Sigmoid colon (tissue), 4 donors: ENCODE measurements at regions not wholly inside any gene's neighbourhood (a gene's known extent, or its start where the extent isn't known, plus 50 kb on each side); places are given as distances from the start of the nearest gene placed in this dataset.

ENCODE experiments used
- EP300 ChIP-seq, 4 donors: sonication (generic); formaldehyde crosslinking; IDR thresholded peaks; one replicate each; pipeline ENCODE4 v1.6.1; 2017; ENCODE audit warnings: antibody characterized with exemption in 4 of 4
- POLR2A ChIP-seq, 2 donors: fragments of 450-650 bp; IDR thresholded peaks; one replicate each; pipeline ENCODE4 v1.6.1; 2016; ENCODE audit warnings: antibody characterized with exemption in 2 of 2, mild to moderate bottlenecking in 2 of 2, moderate library complexity in 2 of 2
- POLR2AphosphoS5 ChIP-seq, 4 donors: sonication (generic); formaldehyde crosslinking; IDR thresholded peaks; one replicate each; pipeline ENCODE4 v1.6.1; 2017; ENCODE audit warnings: antibody characterized with exemption in 4 of 4
- TF ChIP-seq, protein P1 (sequence below), 4 experiments: fragments of 450-650 bp in 3 of 4; fragments of 200-600 bp in 1 of 4; IDR thresholded peaks; one replicate each; pipeline ENCODE4 v1.5.1; 2016 to 2019; ENCODE audit warnings: antibody characterized with exemption in 4 of 4, mild to moderate bottlenecking in 3 of 4, moderate library complexity in 2 of 4

DNA sequence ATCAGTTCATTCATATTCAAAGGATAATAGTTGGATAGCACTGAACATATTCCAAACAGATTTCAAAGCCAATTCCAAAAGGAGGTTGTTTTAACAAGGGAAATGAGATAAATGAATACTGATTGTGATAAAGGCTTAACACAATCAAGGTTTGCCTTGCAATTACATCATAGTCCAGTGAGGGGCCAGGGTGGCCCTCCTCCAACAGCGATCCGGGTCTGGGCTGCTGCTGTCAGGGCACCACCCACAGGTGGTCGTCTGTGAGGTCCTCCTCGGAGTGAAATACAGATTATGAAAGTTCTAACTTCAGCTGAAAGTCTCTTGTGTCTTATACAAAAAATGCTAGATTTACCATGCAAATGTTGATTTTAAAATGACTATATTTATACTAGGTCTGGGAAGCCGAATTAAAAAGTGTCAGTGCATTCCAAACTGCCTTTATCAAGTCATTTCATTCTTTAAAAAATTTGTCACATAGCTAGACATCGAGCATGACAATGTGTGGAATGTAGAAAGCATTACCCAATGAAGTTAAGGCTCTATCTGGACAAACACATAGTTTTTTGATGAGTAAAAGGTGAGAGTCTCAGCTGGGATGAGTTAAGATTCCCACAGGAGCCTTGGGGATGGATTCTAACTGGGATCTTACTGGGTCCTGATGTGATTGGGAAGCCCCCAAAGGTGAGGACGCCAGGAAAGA is 65.9 kb upstream of the SLC22A23 start:
- TF ChIP-seq, protein P1, sequence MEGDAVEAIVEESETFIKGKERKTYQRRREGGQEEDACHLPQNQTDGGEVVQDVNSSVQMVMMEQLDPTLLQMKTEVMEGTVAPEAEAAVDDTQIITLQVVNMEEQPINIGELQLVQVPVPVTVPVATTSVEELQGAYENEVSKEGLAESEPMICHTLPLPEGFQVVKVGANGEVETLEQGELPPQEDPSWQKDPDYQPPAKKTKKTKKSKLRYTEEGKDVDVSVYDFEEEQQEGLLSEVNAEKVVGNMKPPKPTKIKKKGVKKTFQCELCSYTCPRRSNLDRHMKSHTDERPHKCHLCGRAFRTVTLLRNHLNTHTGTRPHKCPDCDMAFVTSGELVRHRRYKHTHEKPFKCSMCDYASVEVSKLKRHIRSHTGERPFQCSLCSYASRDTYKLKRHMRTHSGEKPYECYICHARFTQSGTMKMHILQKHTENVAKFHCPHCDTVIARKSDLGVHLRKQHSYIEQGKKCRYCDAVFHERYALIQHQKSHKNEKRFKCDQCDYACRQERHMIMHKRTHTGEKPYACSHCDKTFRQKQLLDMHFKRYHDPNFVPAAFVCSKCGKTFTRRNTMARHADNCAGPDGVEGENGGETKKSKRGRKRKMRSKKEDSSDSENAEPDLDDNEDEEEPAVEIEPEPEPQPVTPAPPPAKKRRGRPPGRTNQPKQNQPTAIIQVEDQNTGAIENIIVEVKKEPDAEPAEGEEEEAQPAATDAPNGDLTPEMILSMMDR (IDR thresholded peaks at IDR 0.05): no peak
- TF ChIP-seq POLR2A (IDR thresholded peaks at IDR 0.05): no peak
- TF ChIP-seq POLR2AphosphoS5 (IDR thresholded peaks at IDR 0.05): no peak
- no peak for TF ChIP-seq EP300 (IDR thresholded peaks at IDR 0.05)
